Heart left ventricle (tissue), 16 donors: ENCODE measurements at regions not wholly inside any gene's neighbourhood (a gene's known extent, or its start where the extent isn't known, plus 50 kb on each side); places are given as distances from the start of the nearest gene placed in this dataset.

Experiments used
- ATAC-seq, 4 donors: fragments of 200-7000 bp; cut with Tn5 transposase; one replicate each; pipeline ENCODE4 v1.9.1; 2020 to 2022; ENCODE audit warnings: moderate library complexity in 4 of 4, mild to moderate bottlenecking in 3 of 4, moderate number of reproducible peaks in 1 of 4
- DNase-seq, 5 donors: peaks; one replicate each; pipeline ENCODE4 v3.0.0-alpha.2; 2020
- H3K27ac ChIP-seq, 12 donors: fragments of 200-600 bp; sonication (generic) in 4 of 12; one replicate each; pipeline versions ENCODE4 v1.5.0 to v1.8.0; 2016 to 2022; ENCODE audit warnings: mild to moderate bottlenecking in 2 of 12
- H3K27me3 ChIP-seq, 9 donors: fragments of 200-600 bp; sonication (generic) in 2 of 9; one replicate each; pipeline versions ENCODE4 v1.5.1 to v1.8.0; 2016 to 2022; ENCODE audit warnings: mild to moderate bottlenecking in 3 of 9
- H3K36me3 ChIP-seq, 9 donors: fragments of 200-600 bp; sonication (generic) in 2 of 9; one replicate each; pipeline versions ENCODE4 v1.5.0 to v1.8.0; 2018 to 2022; ENCODE audit warnings: mild to moderate bottlenecking in 2 of 9
- H3K4me1 ChIP-seq, 12 donors: fragments of 200-600 bp; sonication (generic) in 4 of 12; one replicate each; pipeline versions ENCODE4 v1.5.0 to v1.8.0; 2016 to 2022; ENCODE audit warnings: mild to moderate bottlenecking in 3 of 12
- H3K4me3 ChIP-seq, 12 donors: fragments of 200-600 bp; sonication (generic) in 4 of 12; one replicate each; pipeline versions ENCODE4 v1.5.0 to v1.8.0; 2017 to 2022; ENCODE audit warnings: mild to moderate bottlenecking in 9 of 12, moderate library complexity in 4 of 12
- H3K9me3 ChIP-seq, 12 donors: fragments of 200-600 bp; sonication (generic) in 4 of 12; one replicate each; pipeline versions ENCODE4 v1.5.0 to v1.8.0; 2016 to 2022; ENCODE audit warnings: mild to moderate bottlenecking in 1 of 12
- POLR2A ChIP-seq, 2 donors: fragments of 450-650 bp; IDR thresholded peaks; one replicate each; pipeline ENCODE4 v1.6.1; 2017; ENCODE audit warnings: antibody characterized with exemption in 2 of 2, mild to moderate bottlenecking in 2 of 2, moderate library complexity in 2 of 2
- WGBS, 4 donors: extraction: QIAGEN DNeasy Blood & Tissue Kit in 2 of 4; methylation state at CpG; one replicate each; pipeline versions ENCODE4 v1.1.5 to v1.1.7; 2013 to 2018; 5-methylcytosine and 5-hydroxymethylcytosine counted together
- intact Hi-C, 10 donors: fragments of 100-400 bp; cut with DNase I; formaldehyde crosslinking; loops; one replicate each; pipeline versions ENCODE4 v1.11.1 to v1.14.2; 2022
- TF ChIP-seq, protein P1 (sequence below), 12 donors: fragments of 200-600 bp; sonication (generic) in 4 of 12; IDR thresholded peaks; one replicate each; pipeline versions ENCODE4 v1.5.0 to v1.8.0; 2018 to 2022; ENCODE audit warnings: antibody characterized with exemption in 12 of 12, mild to moderate bottlenecking in 5 of 12
- donor health status: ischemic (EF 13 %, LVEDD 7.1; RV severe dilation, severe dysfunction).
- donor health status: healthy with polysubstance abuse.
- donor health status: DM: no; HTN: yes; CAD: no.
- donor health status: DM: no; HTN: no; CAD: no.
- donor health status: ischemic (EF 25% LVEDD 6.9; RV normal size, moderate dysfunction).
- donor health status: ischemic (EF 25% LVEDD 5.7; RV mildly dilated, moderate dysfunction).
- donor health status: healthy.
- donor health status: DM: yes; HTN: yes; CAD: no.
- donor health status: ischemic (EF 35%, LVEDD 5.7; RV mildly dilated, moderate dysfunction).
- donor health status: nonischemic (EF 11% LVEDD 7.7; RV severe dilation, severe dysfunction).
- donor health status: DM: yes; HTN: yes; CAD: no.
- donor health status: PGD.
- donor health status: ischemic (EF 29% LVEDD 5.4; RV normal size, mild dysfunction).
- donor health status: nonischemic (EF 23%, LVEDD 6.1; RV moderate dilation, normal function).

DNA sequence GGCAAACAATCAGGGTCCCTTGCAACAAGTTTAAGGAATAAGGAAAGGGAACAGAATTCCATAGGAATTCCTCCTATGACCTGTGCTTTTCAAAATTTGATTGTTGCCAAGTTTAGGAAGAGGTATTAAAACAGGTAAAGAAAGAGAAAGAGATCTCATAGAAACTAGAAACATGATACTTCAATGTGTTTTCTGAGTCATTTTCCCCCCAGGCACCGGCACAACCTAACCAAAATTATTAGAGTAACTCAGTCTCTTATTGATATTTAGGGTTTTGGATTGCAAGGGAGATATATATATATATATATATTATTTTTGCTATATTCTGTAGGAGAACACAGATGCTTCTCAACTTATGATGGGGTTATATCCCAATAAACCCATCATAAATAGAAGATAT is 278.0 kb upstream of the DKK2 start:
- H3K36me3 ChIP-seq: no peaks in the 10 kb centered on the region
- WGBS, 4 donors: 84 to 96% (median 91%) methylated on average over 1 of the region's 1 CpG
- no peak overlapping the region for H3K4me3 ChIP-seq
- intact Hi-C loops: no loop called here
- H3K4me1 ChIP-seq: no peaks in the 10 kb centered on the region
- H3K9me3 ChIP-seq: no peaks in the 10 kb centered on the region
- no peaks in the 10 kb centered on the region for H3K27me3 ChIP-seq
- no peak for ATAC-seq
- TF ChIP-seq POLR2A (IDR thresholded peaks at IDR 0.05): no peak
- TF ChIP-seq, protein P1, sequence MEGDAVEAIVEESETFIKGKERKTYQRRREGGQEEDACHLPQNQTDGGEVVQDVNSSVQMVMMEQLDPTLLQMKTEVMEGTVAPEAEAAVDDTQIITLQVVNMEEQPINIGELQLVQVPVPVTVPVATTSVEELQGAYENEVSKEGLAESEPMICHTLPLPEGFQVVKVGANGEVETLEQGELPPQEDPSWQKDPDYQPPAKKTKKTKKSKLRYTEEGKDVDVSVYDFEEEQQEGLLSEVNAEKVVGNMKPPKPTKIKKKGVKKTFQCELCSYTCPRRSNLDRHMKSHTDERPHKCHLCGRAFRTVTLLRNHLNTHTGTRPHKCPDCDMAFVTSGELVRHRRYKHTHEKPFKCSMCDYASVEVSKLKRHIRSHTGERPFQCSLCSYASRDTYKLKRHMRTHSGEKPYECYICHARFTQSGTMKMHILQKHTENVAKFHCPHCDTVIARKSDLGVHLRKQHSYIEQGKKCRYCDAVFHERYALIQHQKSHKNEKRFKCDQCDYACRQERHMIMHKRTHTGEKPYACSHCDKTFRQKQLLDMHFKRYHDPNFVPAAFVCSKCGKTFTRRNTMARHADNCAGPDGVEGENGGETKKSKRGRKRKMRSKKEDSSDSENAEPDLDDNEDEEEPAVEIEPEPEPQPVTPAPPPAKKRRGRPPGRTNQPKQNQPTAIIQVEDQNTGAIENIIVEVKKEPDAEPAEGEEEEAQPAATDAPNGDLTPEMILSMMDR (IDR thresholded peaks at IDR 0.05): no peak
- H3K27ac ChIP-seq: no peak overlapping the region
- DNase-seq: no peak

DNA sequence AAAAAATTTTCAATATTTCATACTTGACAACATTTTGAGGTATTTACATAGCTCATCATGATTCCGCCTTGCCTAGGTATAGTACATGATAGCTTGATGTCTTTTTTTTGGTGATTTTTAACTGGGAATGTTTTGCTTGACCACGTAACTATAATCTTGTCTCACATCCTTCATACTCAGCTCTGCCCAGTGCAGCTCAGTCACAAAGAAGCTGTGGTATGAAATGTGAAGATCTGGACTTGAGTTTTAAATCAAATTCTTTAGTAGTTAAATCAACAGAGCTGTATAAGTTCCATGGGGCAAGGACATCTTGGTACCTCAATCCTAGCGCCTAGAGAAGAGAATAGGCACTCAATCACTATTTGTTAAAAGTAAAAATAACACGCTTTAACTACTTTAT is 276.3 kb upstream of the DKK2 start:
- TF ChIP-seq, protein P1 (IDR thresholded peaks at IDR 0.05): no peak
- TF ChIP-seq POLR2A (IDR thresholded peaks at IDR 0.05): no peak
- H3K27ac ChIP-seq: no peak overlapping the region
- no peaks in the 10 kb centered on the region for H3K4me1 ChIP-seq
- H3K27me3 ChIP-seq: no peaks in the 10 kb centered on the region
- DNase-seq (no peak), ATAC-seq (no peak)
- no peaks in the 10 kb centered on the region for H3K9me3 ChIP-seq
- H3K36me3 ChIP-seq: no peaks in the 10 kb centered on the region
- intact Hi-C loops: no loop called here
- H3K4me3 ChIP-seq: no peak overlapping the region
- WGBS, 4 donors: 79 to 82% (median 80%) methylated on average over 4 of the region's 4 CpGs

DNA sequence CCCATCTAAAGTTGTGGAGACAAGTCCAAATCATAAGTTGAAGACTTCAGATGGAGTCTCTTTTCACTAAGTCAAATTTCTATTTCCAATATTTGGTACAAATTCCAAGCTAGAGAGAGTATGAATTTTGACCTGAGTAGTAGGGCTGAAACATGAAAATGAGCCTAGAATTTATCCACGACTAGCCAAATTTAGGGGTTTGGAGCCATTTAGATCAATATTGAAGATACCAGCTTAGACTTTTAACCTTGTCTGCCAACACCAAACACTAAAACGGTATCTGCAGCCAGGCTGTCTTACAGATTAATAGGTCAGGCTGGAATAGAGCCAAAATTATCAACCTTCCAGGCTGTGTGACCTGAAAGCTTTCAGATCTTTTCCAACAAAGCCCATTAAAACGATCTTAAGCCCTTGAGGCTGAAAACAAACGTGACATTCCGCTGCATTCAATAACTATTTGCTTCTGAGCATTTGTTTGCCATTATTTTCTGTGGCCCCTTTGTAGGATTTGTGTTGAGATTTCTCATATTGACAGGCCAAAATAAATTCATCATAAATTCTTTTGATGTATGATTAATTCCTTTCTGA is 268.7 kb upstream of the DKK2 start:
- WGBS, 4 donors: 30 to 36% (median 35%) methylated on average over 5 of the region's 5 CpGs
- H3K4me3 ChIP-seq: no peak overlapping the region

DNA sequence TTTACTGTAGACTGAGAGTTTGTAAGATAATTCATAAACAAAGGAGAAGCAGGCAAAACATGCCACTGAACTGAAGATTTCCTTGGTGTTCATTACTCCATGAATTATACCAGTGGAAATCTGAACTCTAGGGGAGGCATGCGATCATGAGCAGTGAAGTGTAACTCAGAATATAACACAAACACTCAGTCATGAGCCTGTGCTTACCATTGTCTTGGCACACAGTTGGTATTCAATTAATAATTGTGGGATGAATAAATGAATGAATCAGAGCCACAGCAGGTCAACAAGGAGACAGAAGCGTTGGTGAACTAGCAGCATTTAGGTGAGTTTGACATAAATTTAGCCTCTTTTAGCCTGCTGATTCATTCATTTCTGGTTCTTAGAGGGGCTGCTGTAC is 263.5 kb upstream of the DKK2 start:
- TF ChIP-seq, protein P1 (IDR thresholded peaks at IDR 0.05): no peak
- TF ChIP-seq POLR2A (IDR thresholded peaks at IDR 0.05): no peak
- DNase-seq (no peak), ATAC-seq (no peak)
- intact Hi-C loops: no loop called here
- Histone ChIP-seq H3K4me3 (no peak overlapping the region), H3K4me1 (no peaks in the 10 kb centered on the region), H3K27ac (no peak overlapping the region), H3K27me3 (no peaks in the 10 kb centered on the region), H3K9me3 (peaks cover 0 to 13% (median 0%) of the 10 kb centered on the region in 12 donors), H3K36me3 (no peaks in the 10 kb centered on the region)
- WGBS, 4 donors: 85 to 88% (median 85%) methylated on average over 2 of the region's 2 CpGs

More for the DNA sequence above, 268.7 kb upstream of the DKK2 start:
- no peaks in the 10 kb centered on the region for H3K36me3 ChIP-seq
- no peak for TF ChIP-seq POLR2A (IDR thresholded peaks at IDR 0.05)
- TF ChIP-seq, protein P1 (IDR thresholded peaks at IDR 0.05): no peak
- DNase-seq: no peak
- ATAC-seq: no peak
- no peak overlapping the region for H3K27ac ChIP-seq
- peaks cover 0 to 7% (median 0%) of the 10 kb centered on the region in 12 donors for H3K9me3 ChIP-seq
- no peaks in the 10 kb centered on the region for H3K27me3 ChIP-seq
- no peaks in the 10 kb centered on the region for H3K4me1 ChIP-seq
- intact Hi-C loops: no loop called here
